ENCODE measurements at regions not wholly inside any gene's neighbourhood (a gene's known extent, or its start where the extent isn't known, plus 50 kb on each side); places are given as distances from the start of the nearest gene placed in this dataset.

GRCh38 chr14:87712396-87713090, 280.4 kb downstream of the GALC start:
- no peak for DNase-seq

GRCh38 chr14:87705439-87705896, 287.5 kb downstream of the GALC start:
- no peak for DNase-seq

GRCh38 chr14:87698481-87698880, 294.5 kb downstream of the GALC start:
- DNase-seq = no peak

- no peak for DNase-seq
These were observed 296.5 kb downstream of the GALC start for GRCh38 chr14:87696485-87696884.

GRCh38 chr14:87691042-87691881, 301.7 kb downstream of the GALC start:
- DNase-seq = no peak

- DNase-seq = no peak
These were observed 302.8 kb downstream of the GALC start for GRCh38 chr14:87690076-87690613.

GRCh38 chr14:87688524-87688923, 304.5 kb downstream of the GALC start:
- DNase-seq = no peak

- DNase-seq = no peak
These were observed 305.6 kb downstream of the GALC start for GRCh38 chr14:87687420-87687819.

GRCh38 chr14:87686746-87687145, 306.2 kb downstream of the GALC start:
- no peak for DNase-seq

- no peak for DNase-seq
These were observed 313.1 kb downstream of the GALC start for GRCh38 chr14:87679866-87680265.

GRCh38 chr14:87678624-87679023, 314.4 kb downstream of the GALC start:
- DNase-seq = no peak

- DNase-seq = no peak
These were observed 316.1 kb downstream of the GALC start for GRCh38 chr14:87676814-87677437.

GRCh38 chr14:87667659-87668058, 325.3 kb downstream of the GALC start:
- no peak for DNase-seq

GRCh38 chr14:87656315-87656714, 336.7 kb downstream of the GALC start:
- DNase-seq = no peak

- DNase-seq = no peak
These were observed 340.7 kb downstream of the GALC start for GRCh38 chr14:87652278-87652677.

GRCh38 chr14:87644689-87645088, 348.3 kb downstream of the GALC start:
- DNase-seq = no peak

GRCh38 chr14:87643005-87643404, 350.0 kb downstream of the GALC start:
- no peak for DNase-seq

GRCh38 chr14:87640553-87640952, 352.4 kb downstream of the GALC start:
- no peak for DNase-seq

- no peak for DNase-seq
These were observed 354.8 kb downstream of the GALC start for GRCh38 chr14:87638196-87638595.

GRCh38 chr14:87635442-87635841, 357.5 kb downstream of the GALC start:
- DNase-seq = no peak

GRCh38 chr14:87632796-87633195, 360.2 kb downstream of the GALC start:
- DNase-seq = no peak

GRCh38 chr14:87630846-87631245, 362.1 kb downstream of the GALC start:
- DNase-seq = no peak

GRCh38 chr14:87629788-87630187, 363.2 kb downstream of the GALC start:
- no peak for DNase-seq

GRCh38 chr14:87628780-87629179, 364.2 kb downstream of the GALC start:
- no peak for DNase-seq

Data from activated CD4-positive, alpha-beta T cell treated with anti-CD3 and anti-CD28 coated beads for 48 hours (primary cell).